ENCODE measurements at regions not wholly inside any gene's neighbourhood (a gene's known extent, or its start where the extent isn't known, plus 50 kb on each side); places are given as distances from the start of the nearest gene placed in this dataset.
"Not testable (repeated sequence)": the region's sequence is repeated elsewhere in the genome, so short reads cannot be mapped to it uniquely, and the experiment has no call there.

DNA sequence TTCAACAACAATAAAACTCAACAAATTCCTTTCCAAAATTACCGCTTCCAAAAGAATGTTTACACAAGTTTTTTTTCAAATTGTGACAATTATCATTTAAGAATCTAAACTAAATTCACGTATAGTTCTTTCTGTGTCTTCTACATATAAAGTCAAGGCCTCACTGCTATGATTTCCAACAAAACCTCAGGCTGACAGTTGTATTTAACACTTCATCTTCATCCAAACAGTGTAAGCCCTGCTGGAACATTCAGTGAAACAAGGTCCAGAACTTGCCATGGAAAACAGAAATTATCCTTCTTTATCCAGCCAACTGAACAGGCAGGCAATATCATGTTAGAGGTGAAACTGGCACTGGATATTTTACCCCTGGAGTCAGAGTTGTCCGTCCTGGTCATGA lies 357.9 kb downstream of the PID1 start:
- intact Hi-C loops (cut with DNase I), result no loop called here
- 87% methylated on average over 3 of the region's 3 CpGs for WGBS (ENCODE audit: insufficient coverage, low coverage, low lambda C conversion rate, missing lambda C conversion rate)
- TF ChIP-seq CTCF (IDR thresholded peaks at IDR 0.05) (no peak), POLR2A (IDR thresholded peaks at IDR 0.05) (no peak)
- DNase-seq, result no peak
- H3K27me3 ChIP-seq, result no peaks in the 10 kb centered on the region
- no peaks in the 10 kb centered on the region for H3K36me3 ChIP-seq
- no peaks in the 10 kb centered on the region for H3K9me3 ChIP-seq
- no peak overlapping the region for H3K4me3 ChIP-seq
- H3K4me1 ChIP-seq, result no peaks in the 10 kb centered on the region
- no peak overlapping the region for H3K27ac ChIP-seq
- no peak for ATAC-seq

- H3K4me3 ChIP-seq; ATAC-seq; intact Hi-C loops (cut with DNase I); DNase-seq; H3K9me3 ChIP-seq; H3K36me3 ChIP-seq; H3K4me1 ChIP-seq; H3K27ac ChIP-seq; H3K27me3 ChIP-seq: not testable (repeated sequence)
- 70% methylated on average over 1 of the region's 1 CpG for WGBS (ENCODE audit: insufficient coverage, low coverage, low lambda C conversion rate, missing lambda C conversion rate)
These were observed 360.2 kb downstream of the PID1 start for GRCh38 chr2:228910872-228911271.

DNA sequence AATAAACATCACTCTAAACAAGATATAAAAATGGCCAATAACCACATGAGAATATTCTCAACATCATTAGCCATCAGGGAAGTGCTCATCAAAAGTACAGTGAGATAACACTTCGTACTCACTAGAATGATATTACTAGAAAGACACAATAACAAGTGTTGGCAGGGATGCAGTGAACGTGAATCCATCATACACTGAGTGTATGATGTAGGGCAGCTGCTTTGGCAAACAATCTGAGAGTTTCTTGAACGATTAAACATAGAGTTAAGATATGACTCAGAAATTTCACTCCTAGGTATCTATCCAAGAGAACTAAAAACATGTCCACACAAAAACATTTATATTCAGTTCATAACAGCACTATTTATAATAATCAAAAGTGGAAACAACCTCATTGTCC lies 368.9 kb downstream of the PID1 start:
- intact Hi-C loops (cut with DNase I), result no loop called here
- Histone ChIP-seq H3K27me3 (no peaks in the 10 kb centered on the region), H3K9me3 (no peaks in the 10 kb centered on the region), H3K27ac (no peak overlapping the region), H3K36me3 (no peaks in the 10 kb centered on the region), H3K4me1 (no peaks in the 10 kb centered on the region), H3K4me3 (no peak overlapping the region)
- WGBS (ENCODE audit: insufficient coverage, low coverage, low lambda C conversion rate, missing lambda C conversion rate), result 63% methylated on average over 3 of the region's 3 CpGs
- ATAC-seq (no peak), DNase-seq (no peak)
- TF ChIP-seq POLR2A (IDR thresholded peaks at IDR 0.05), result no peak
- TF ChIP-seq CTCF (IDR thresholded peaks at IDR 0.05), result no peak

DNA sequence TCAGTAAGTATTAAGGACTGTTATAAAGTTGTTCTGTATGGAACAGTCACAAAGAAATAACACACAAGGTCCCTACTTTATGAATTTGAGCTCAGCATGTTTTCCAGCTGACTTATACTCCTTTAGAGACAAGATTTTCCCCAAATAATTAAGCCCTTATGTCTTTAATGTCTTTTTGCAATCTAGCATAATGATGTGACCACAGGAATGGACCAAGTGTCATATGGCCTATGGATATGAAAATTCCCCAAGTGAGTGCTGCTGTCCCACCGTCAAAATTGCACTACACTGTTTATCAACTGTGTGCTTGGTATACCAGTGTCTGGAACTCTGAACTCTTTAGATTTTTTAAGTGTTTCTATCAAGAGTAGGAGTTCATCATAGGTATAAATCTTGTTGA lies 369.6 kb downstream of the PID1 start:
- H3K9me3 ChIP-seq, result no peaks in the 10 kb centered on the region
- no peaks in the 10 kb centered on the region for H3K36me3 ChIP-seq
- DNase-seq (no peak), ATAC-seq (no peak)
- H3K4me1 ChIP-seq, result no peaks in the 10 kb centered on the region
- intact Hi-C loops (cut with DNase I), result no loop called here
- 83% methylated on average over 1 of the region's 1 CpG for WGBS (ENCODE audit: insufficient coverage, low coverage, low lambda C conversion rate, missing lambda C conversion rate)
- TF ChIP-seq CTCF (IDR thresholded peaks at IDR 0.05), result no peak
- TF ChIP-seq POLR2A (IDR thresholded peaks at IDR 0.05), result no peak
- no peaks in the 10 kb centered on the region for H3K27me3 ChIP-seq
- H3K27ac ChIP-seq, result no peak overlapping the region
- H3K4me3 ChIP-seq, result no peak overlapping the region

- TF ChIP-seq POLR2A (IDR thresholded peaks at IDR 0.05) (no peak), CTCF (IDR thresholded peaks at IDR 0.05) (no peak)
- intact Hi-C loops (cut with DNase I), result no loop called here
- no peaks in the 10 kb centered on the region for H3K27me3 ChIP-seq
- H3K4me1 ChIP-seq, result no peaks in the 10 kb centered on the region
- H3K27ac ChIP-seq, result no peak overlapping the region
- ATAC-seq (no peak), DNase-seq (no peak)
- no peak overlapping the region for H3K4me3 ChIP-seq
- no peaks in the 10 kb centered on the region for H3K36me3 ChIP-seq
- H3K9me3 ChIP-seq, result no peaks in the 10 kb centered on the region
- WGBS (ENCODE audit: insufficient coverage, low coverage, low lambda C conversion rate, missing lambda C conversion rate), result 81% methylated on average over 1 of the region's 1 CpG
These were observed 392.9 kb downstream of the PID1 start for GRCh38 chr2:228878138-228878537.

Measured in right lobe of liver (tissue), 6 donors.